ENCODE measurements at regions not wholly inside any gene's neighbourhood (a gene's known extent, or its start where the extent isn't known, plus 50 kb on each side); places are given as distances from the start of the nearest gene placed in this dataset.

GRCh38 chr4:128461291-128462102 is 173.9 kb upstream of the PGRMC2 start:
- no peak overlapping the region for H3K27ac ChIP-seq (ENCODE audit: low read length)
- no peaks in the 10 kb centered on the region for H3K36me3 ChIP-seq (ENCODE audit: insufficient read depth, low read depth, low read length)
- 0 out of 2 replicates have a peak, but pooled peaks cover 3% of the 10 kb centered on the region for H3K9me3 ChIP-seq (ENCODE audit: insufficient read depth, low read depth, low read length)
- no peak overlapping the region for H3K9ac ChIP-seq (ENCODE audit: low read depth, low read length)
- H3K27me3 ChIP-seq (ENCODE audit: insufficient read depth, low read length) = no peaks in the 10 kb centered on the region
- peaks cover 20% of the 10 kb centered on the region; the same call in 1 of the 2 replicates for H3K4me1 ChIP-seq (ENCODE audit: insufficient read depth, low read length)
- peak overlapping the region; percentile 4; the same call in 1 of the 2 replicates for H3K4me3 ChIP-seq (ENCODE audit: low read length)

- Histone ChIP-seq H3K27ac (ENCODE audit: low read length) (no peak overlapping the region), H3K36me3 (ENCODE audit: insufficient read depth, low read depth, low read length) (no peaks in the 10 kb centered on the region), H3K27me3 (ENCODE audit: insufficient read depth, low read length) (no peaks in the 10 kb centered on the region), H3K9me3 (ENCODE audit: insufficient read depth, low read depth, low read length) (0 out of 2 replicates have a peak, but pooled peaks cover 3% of the 10 kb centered on the region), H3K4me1 (ENCODE audit: insufficient read depth, low read length) (peaks cover 20% of the 10 kb centered on the region; the same call in 1 of the 2 replicates), H3K4me3 (ENCODE audit: low read length) (no peak overlapping the region), H3K9ac (ENCODE audit: low read depth, low read length) (no peak overlapping the region)
Observed at GRCh38 chr4:128459547-128459946, 171.9 kb upstream of the PGRMC2 start.

GRCh38 chr4:128458816-128459215 is 171.2 kb upstream of the PGRMC2 start:
- no peak overlapping the region for H3K27ac ChIP-seq (ENCODE audit: low read length)
- no peak overlapping the region for H3K9ac ChIP-seq (ENCODE audit: low read depth, low read length)
- H3K4me3 ChIP-seq (ENCODE audit: low read length) = no peak overlapping the region
- H3K9me3 ChIP-seq (ENCODE audit: insufficient read depth, low read depth, low read length) = 0 out of 2 replicates have a peak, but pooled peaks cover 3% of the 10 kb centered on the region
- no peaks in the 10 kb centered on the region for H3K36me3 ChIP-seq (ENCODE audit: insufficient read depth, low read depth, low read length)
- H3K27me3 ChIP-seq (ENCODE audit: insufficient read depth, low read length) = no peaks in the 10 kb centered on the region
- H3K4me1 ChIP-seq (ENCODE audit: insufficient read depth, low read length) = peaks cover 20% of the 10 kb centered on the region; the same call in 1 of the 2 replicates

- Histone ChIP-seq H3K27me3 (ENCODE audit: insufficient read depth, low read length) (no peaks in the 10 kb centered on the region), H3K4me1 (ENCODE audit: insufficient read depth, low read length) (peaks cover 19% of the 10 kb centered on the region; the same call in 1 of the 2 replicates), H3K36me3 (ENCODE audit: insufficient read depth, low read depth, low read length) (no peaks in the 10 kb centered on the region), H3K4me3 (ENCODE audit: low read length) (no peak overlapping the region), H3K9me3 (ENCODE audit: insufficient read depth, low read depth, low read length) (0 out of 2 replicates have a peak, but pooled peaks cover under 1% of the 10 kb centered on the region), H3K9ac (ENCODE audit: low read depth, low read length) (no peak overlapping the region), H3K27ac (ENCODE audit: low read length) (no peak overlapping the region)
Observed at GRCh38 chr4:128457726-128458125, 170.1 kb upstream of the PGRMC2 start.

- Histone ChIP-seq H3K27me3 (ENCODE audit: insufficient read depth, low read length) (no peaks in the 10 kb centered on the region), H3K4me3 (ENCODE audit: low read length) (no peak overlapping the region), H3K4me1 (ENCODE audit: insufficient read depth, low read length) (peaks cover 4% of the 10 kb centered on the region; the same call in 1 of the 2 replicates), H3K27ac (ENCODE audit: low read length) (no peak overlapping the region), H3K36me3 (ENCODE audit: insufficient read depth, low read depth, low read length) (no peaks in the 10 kb centered on the region), H3K9me3 (ENCODE audit: insufficient read depth, low read depth, low read length) (no peaks in the 10 kb centered on the region), H3K9ac (ENCODE audit: low read depth, low read length) (no peak overlapping the region)
Observed at GRCh38 chr4:128456171-128456570, 168.6 kb upstream of the PGRMC2 start.

GRCh38 chr4:128455480-128455879 is 167.9 kb upstream of the PGRMC2 start:
- H3K4me1 ChIP-seq (ENCODE audit: insufficient read depth, low read length) = no peaks in the 10 kb centered on the region
- H3K4me3 ChIP-seq (ENCODE audit: low read length) = no peak overlapping the region
- no peaks in the 10 kb centered on the region for H3K27me3 ChIP-seq (ENCODE audit: insufficient read depth, low read length)
- no peak overlapping the region for H3K9ac ChIP-seq (ENCODE audit: low read depth, low read length)
- no peaks in the 10 kb centered on the region for H3K36me3 ChIP-seq (ENCODE audit: insufficient read depth, low read depth, low read length)
- no peaks in the 10 kb centered on the region for H3K9me3 ChIP-seq (ENCODE audit: insufficient read depth, low read depth, low read length)
- no peak overlapping the region for H3K27ac ChIP-seq (ENCODE audit: low read length)

- Histone ChIP-seq H3K9ac (ENCODE audit: low read depth, low read length) (no peak overlapping the region), H3K9me3 (ENCODE audit: insufficient read depth, low read depth, low read length) (no peaks in the 10 kb centered on the region), H3K27ac (ENCODE audit: low read length) (no peak overlapping the region), H3K4me3 (ENCODE audit: low read length) (no peak overlapping the region), H3K4me1 (ENCODE audit: insufficient read depth, low read length) (no peaks in the 10 kb centered on the region), H3K27me3 (ENCODE audit: insufficient read depth, low read length) (no peaks in the 10 kb centered on the region), H3K36me3 (ENCODE audit: insufficient read depth, low read depth, low read length) (no peaks in the 10 kb centered on the region)
Observed at GRCh38 chr4:128454881-128455280, 167.3 kb upstream of the PGRMC2 start.

GRCh38 chr4:128454281-128454871 is 166.8 kb upstream of the PGRMC2 start:
- H3K27ac ChIP-seq (ENCODE audit: low read length) = no peak overlapping the region

GRCh38 chr4:128452415-128452814 is 164.8 kb upstream of the PGRMC2 start:
- H3K36me3 ChIP-seq (ENCODE audit: insufficient read depth, low read depth, low read length) = no peaks in the 10 kb centered on the region
- no peaks in the 10 kb centered on the region for H3K27me3 ChIP-seq (ENCODE audit: insufficient read depth, low read length)
- H3K27ac ChIP-seq (ENCODE audit: low read length) = no peak overlapping the region
- H3K9me3 ChIP-seq (ENCODE audit: insufficient read depth, low read depth, low read length) = no peaks in the 10 kb centered on the region
- H3K4me1 ChIP-seq (ENCODE audit: insufficient read depth, low read length) = no peaks in the 10 kb centered on the region
- no peak overlapping the region for H3K4me3 ChIP-seq (ENCODE audit: low read length)
- no peak overlapping the region for H3K9ac ChIP-seq (ENCODE audit: low read depth, low read length)

More at GRCh38 chr4:128454281-128454871, 166.8 kb upstream of the PGRMC2 start:
- no peaks in the 10 kb centered on the region for H3K36me3 ChIP-seq (ENCODE audit: insufficient read depth, low read depth, low read length)
- no peaks in the 10 kb centered on the region for H3K27me3 ChIP-seq (ENCODE audit: insufficient read depth, low read length)
- no peaks in the 10 kb centered on the region for H3K9me3 ChIP-seq (ENCODE audit: insufficient read depth, low read depth, low read length)
- no peak overlapping the region for H3K9ac ChIP-seq (ENCODE audit: low read depth, low read length)
- no peaks in the 10 kb centered on the region for H3K4me1 ChIP-seq (ENCODE audit: insufficient read depth, low read length)
- no peak overlapping the region for H3K4me3 ChIP-seq (ENCODE audit: low read length)

- H3K4me3 ChIP-seq (ENCODE audit: low read length) = no peak overlapping the region
- H3K27me3 ChIP-seq (ENCODE audit: insufficient read depth, low read length) = no peaks in the 10 kb centered on the region
- no peaks in the 10 kb centered on the region for H3K4me1 ChIP-seq (ENCODE audit: insufficient read depth, low read length)
- H3K9ac ChIP-seq (ENCODE audit: low read depth, low read length) = no peak overlapping the region
- H3K9me3 ChIP-seq (ENCODE audit: insufficient read depth, low read depth, low read length) = no peaks in the 10 kb centered on the region
- no peaks in the 10 kb centered on the region for H3K36me3 ChIP-seq (ENCODE audit: insufficient read depth, low read depth, low read length)
- H3K27ac ChIP-seq (ENCODE audit: low read length) = no peak overlapping the region
Observed at GRCh38 chr4:128451270-128451905, 163.8 kb upstream of the PGRMC2 start.

GRCh38 chr4:128450326-128451120 is 162.9 kb upstream of the PGRMC2 start:
- Histone ChIP-seq H3K9me3 (ENCODE audit: insufficient read depth, low read depth, low read length) (no peaks in the 10 kb centered on the region), H3K27me3 (ENCODE audit: insufficient read depth, low read length) (no peaks in the 10 kb centered on the region), H3K36me3 (ENCODE audit: insufficient read depth, low read depth, low read length) (no peaks in the 10 kb centered on the region), H3K9ac (ENCODE audit: low read depth, low read length) (no peak overlapping the region), H3K27ac (ENCODE audit: low read length) (no peak overlapping the region), H3K4me1 (ENCODE audit: insufficient read depth, low read length) (no peaks in the 10 kb centered on the region), H3K4me3 (ENCODE audit: low read length) (no peak overlapping the region)
